Endothelial cell of umbilical vein (primary cell): ENCODE measurements at regions not wholly inside any gene's neighbourhood (a gene's known extent, or its start where the extent isn't known, plus 50 kb on each side); places are given as distances from the start of the nearest gene placed in this dataset.

ENCODE experiments used
- BruUV-seq: library from RNA; stranded (reverse); fragments of 400-500 nt; replicated peaks from 2 replicates; lab custom pipeline; 2021; lab: Mats Ljungman, UMichigan
- CTCF ChIA-PET: fragments of 300-600, 350-600 bp; sonication (Branson Sonifier 250); formaldehyde crosslinking; loops from one replicate; lab custom pipeline; 2021; ENCODE audit warnings: antibody characterized with exemption, inconsistent platforms; lab: Charles Lee
- POLR2A ChIA-PET: fragments of 300-600, 350-600 bp; sonication (Branson Sonifier 250); formaldehyde crosslinking; loops from one replicate; lab custom pipeline; 2021; ENCODE audit warnings: antibody characterized with exemption, inconsistent platforms; lab: Charles Lee
- DNase-seq: peaks from one replicate; pipeline ENCODE4 v3.0.0-alpha.2; 2011; ENCODE audit warnings: low read depth, low spot score
- FAIRE-seq: peaks from 2 replicates; lab custom pipeline; 2011; peaks lifted over from hg19 to GRCh38; lab: Jason Lieb, UNC
- H2AFZ ChIP-seq: 2 replicates; pipeline ENCODE4 v1.6.0; 2012; ENCODE audit warnings: low read depth, low read length, control low read depth, inconsistent platforms
- H3K27ac ChIP-seq: 2 replicates; pipeline ENCODE4 v1.5.1; 2011; ENCODE audit warnings: low read depth, mild to moderate bottlenecking, control low read depth, low read length, moderate library complexity; ENCODE audit not compliant: insufficient read depth
- H3K27me3 ChIP-seq, 2 experiments: 2 replicates each; pipeline versions ENCODE4 v1.6.0 to v1.6.1; 2011; ENCODE audit warnings: low read length in 2 of 2, mixed read lengths in 1 of 2; ENCODE audit not compliant: control insufficient read depth in 2 of 2, insufficient read depth in 2 of 2
- H3K36me3 ChIP-seq, 2 experiments: 2 replicates in 1 of 2; 3 replicates in 1 of 2; pipeline ENCODE4 v1.5.1; 2011; ENCODE audit warnings: low read length in 2 of 2, mild to moderate bottlenecking in 1 of 2, moderate library complexity in 1 of 2; ENCODE audit not compliant: control insufficient read depth in 2 of 2, insufficient read depth in 2 of 2; ENCODE audit errors: extremely low read depth in 1 of 2
- H3K4me1 ChIP-seq: 3 replicates; pipeline ENCODE4 v1.5.1; 2011; ENCODE audit warnings: mild to moderate bottlenecking, low read length; ENCODE audit not compliant: control insufficient read depth, insufficient read depth; ENCODE audit errors: extremely low read depth
- H3K4me2 ChIP-seq: 2 replicates; pipeline ENCODE4 v1.6.1; 2011; ENCODE audit warnings: low read length, control low read depth, mixed read lengths; ENCODE audit not compliant: insufficient read depth
- H3K4me3 ChIP-seq, 3 experiments: fragments of 200-600 bp in 1 of 3; sonication (generic), shearing (Covaris generic) in 1 of 3; replicated peaks in 1 of 3; 2 replicates each; pipeline ENCODE4 v1.5.1; 2011 to 2016; ENCODE audit warnings: control low read depth in 3 of 3, low read length in 3 of 3, mild to moderate bottlenecking in 2 of 3, inconsistent platforms in 1 of 3, low read depth in 1 of 3, moderate library complexity in 1 of 3; ENCODE audit not compliant: insufficient read depth in 1 of 3
- H3K79me2 ChIP-seq: 2 replicates; pipeline ENCODE4 v1.6.0; 2012; ENCODE audit warnings: low read length, inconsistent platforms; ENCODE audit not compliant: control insufficient read depth, insufficient read depth
- H3K9ac ChIP-seq: replicated peaks from 2 replicates; pipeline ENCODE3; 2011; ENCODE audit warnings: low read length, control low read depth; ENCODE audit not compliant: insufficient read depth; ENCODE audit errors: extremely low read depth
- H3K9me1 ChIP-seq: replicated peaks from 3 replicates; pipeline ENCODE4 v1.6.0; 2011; ENCODE audit warnings: mild to moderate bottlenecking, low read length; ENCODE audit not compliant: control insufficient read depth, insufficient read depth; ENCODE audit errors: extremely low read depth
- H3K9me3 ChIP-seq: replicated peaks from 2 replicates; pipeline ENCODE4 v1.5.1; 2012; ENCODE audit warnings: low read length, inconsistent platforms; ENCODE audit not compliant: control insufficient read depth, insufficient read depth
- H4K20me1 ChIP-seq: replicated peaks from 2 replicates; pipeline ENCODE3; 2011; ENCODE audit warnings: mild to moderate bottlenecking, low read length; ENCODE audit not compliant: control insufficient read depth, insufficient read depth; ENCODE audit errors: extremely low read depth
- CTCF ChIP-seq, 2 donors: IDR thresholded peaks; 1 replicate in 1 of 2; 2 replicates in 1 of 2; pipeline ENCODE4 v1.5.1; 2011; ENCODE audit warnings: low read length in 2 of 2, mild to moderate bottlenecking in 2 of 2, moderate library complexity in 2 of 2, control low read depth in 1 of 2, inconsistent platforms in 1 of 2, low read depth in 1 of 2; ENCODE audit not compliant: insufficient read depth in 1 of 2; ENCODE audit errors: extremely low read depth in 1 of 2
- EZH2 ChIP-seq: IDR thresholded peaks from 2 replicates; pipeline ENCODE4 v1.6.1; 2012; ENCODE audit warnings: borderline replicate concordance, low read depth, mild to moderate bottlenecking, moderate library complexity, low read length, inconsistent platforms; ENCODE audit not compliant: severe bottlenecking
- FOS ChIP-seq: IDR thresholded peaks from 2 replicates; pipeline ENCODE4 v1.6.1; 2011; ENCODE audit warnings: mild to moderate bottlenecking, low read length, moderate library complexity, borderline replicate concordance; ENCODE audit not compliant: insufficient read depth
- GATA2 ChIP-seq: IDR thresholded peaks from 2 replicates; pipeline ENCODE4 v1.7.0; 2011; ENCODE audit warnings: low read depth, mild to moderate bottlenecking, moderate library complexity, mixed read lengths, low read length; ENCODE audit not compliant: insufficient read length, insufficient read depth
- JUN ChIP-seq: IDR thresholded peaks from 2 replicates; pipeline ENCODE4 v1.6.1; 2011; ENCODE audit warnings: borderline replicate concordance, low read depth; ENCODE audit not compliant: insufficient read length, insufficient read depth
- MAX ChIP-seq: IDR thresholded peaks from 2 replicates; pipeline ENCODE4 v1.6.1; 2011; ENCODE audit not compliant: insufficient read depth, insufficient read length
- MYC ChIP-seq: IDR thresholded peaks from one replicate; pipeline ENCODE4 v1.6.1; 2011; ENCODE audit warnings: mild to moderate bottlenecking, low read depth, low read length
- POLR2A ChIP-seq: IDR thresholded peaks from 2 replicates; pipeline ENCODE4 v1.6.1; 2012; ENCODE audit warnings: low read depth, mild to moderate bottlenecking, control low read depth, low read length
- POLR2AphosphoS5 ChIP-seq: IDR thresholded peaks from 2 replicates; pipeline ENCODE4 v1.6.1; 2012; ENCODE audit warnings: low read depth, mild to moderate bottlenecking, control low read depth, low read length, moderate library complexity; ENCODE audit not compliant: insufficient read depth
- dilution Hi-C: fragments of 300-500 bp; cut with MboI; formaldehyde crosslinking; loops from one replicate; pipeline ENCODE4 v1.15.0; 2019; ENCODE audit warnings: low sequenced_read_pairs; ENCODE audit not compliant: extremely low pct_ligation_motif_present
- intact Hi-C: fragments of 100-400 bp; cut with micrococcal nuclease; formaldehyde crosslinking; loops from one replicate; pipeline ENCODE4 v1.10.0; 2022

- ChIA-PET CTCF (no interaction called here), POLR2A (no interaction called here)
- intact Hi-C loops (no loop called here), dilution Hi-C loops (no loop called here)
- Histone ChIP-seq H3K9ac (no peak overlapping the region), H2AFZ (no peak overlapping the region), H3K9me3 (no peaks in the 10 kb centered on the region), H4K20me1 (no peaks in the 10 kb centered on the region), H3K36me3 (no peaks in the 10 kb centered on the region), H3K79me2 (no peaks in the 10 kb centered on the region), H3K27ac (no peak overlapping the region), H3K4me3 (no peak overlapping the region), H3K9me1 (no peaks in the 10 kb centered on the region), H3K27me3 (no peaks in the 10 kb centered on the region), H3K4me1 (no peaks in the 10 kb centered on the region), H3K4me2 (no peak overlapping the region)
- BruUV-seq, result no TSS peak
- no peak for TF ChIP-seq GATA2
- no peak for TF ChIP-seq EZH2
- no peak for TF ChIP-seq CTCF (IDR thresholded peaks at IDR 0.05; ENCODE audit: extremely low read depth in 1 of 2, insufficient read depth in 1 of 2, low read depth in 1 of 2, low read length in 2 of 2)
- TF ChIP-seq MYC, result no peak
- TF ChIP-seq FOS, result no peak
- DNase-seq (no peak), FAIRE-seq (no peak)
These were observed 352.9 kb upstream of the B3GAT1 start for GRCh38 chr11:134764966-134765365.

DNA sequence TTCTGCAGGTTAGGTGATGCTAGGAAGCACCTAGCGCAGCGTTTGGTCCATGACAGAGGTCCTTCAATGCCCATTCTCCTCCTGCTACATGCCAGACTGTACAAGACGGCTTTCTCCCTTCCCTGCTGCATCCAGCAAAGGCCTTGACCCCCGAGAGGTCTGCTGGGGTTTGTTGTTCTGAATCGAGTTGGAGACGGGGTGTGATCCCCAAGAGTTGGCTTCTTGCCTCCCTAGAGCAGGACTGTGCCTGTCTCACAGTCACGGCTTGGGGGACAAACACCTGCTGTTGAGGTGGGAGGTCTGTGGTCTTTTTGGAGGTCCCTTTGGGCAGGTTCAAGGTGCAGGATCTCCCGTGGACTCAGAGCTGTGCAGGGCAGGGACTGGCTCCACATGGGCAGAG, 352.3 kb upstream of the B3GAT1 start:
- H2AFZ ChIP-seq, result no peak overlapping the region
- H3K4me2 ChIP-seq, result no peak overlapping the region
- POLR2A ChIA-PET, result no interaction called here
- H4K20me1 ChIP-seq, result no peaks in the 10 kb centered on the region
- DNase-seq, result no peak
- FAIRE-seq, result no peak
- TF ChIP-seq JUN, result no peak
- TF ChIP-seq POLR2AphosphoS5, result no peak
- no peak for TF ChIP-seq GATA2
- no peak for TF ChIP-seq FOS
- TF ChIP-seq EZH2, result no peak
- no peak for TF ChIP-seq MYC
- no peak for TF ChIP-seq MAX
- no peak for TF ChIP-seq POLR2A
- no peak for TF ChIP-seq CTCF (IDR thresholded peaks at IDR 0.05; ENCODE audit: extremely low read depth in 1 of 2, insufficient read depth in 1 of 2, low read depth in 1 of 2, low read length in 2 of 2)
- H3K27ac ChIP-seq, result no peak overlapping the region
- no peaks in the 10 kb centered on the region for H3K36me3 ChIP-seq
- no peaks in the 10 kb centered on the region for H3K79me2 ChIP-seq
- CTCF ChIA-PET, result no interaction called here
- H3K9me1 ChIP-seq, result no peaks in the 10 kb centered on the region
- BruUV-seq, result no TSS peak
- no peaks in the 10 kb centered on the region for H3K9me3 ChIP-seq
- no peak overlapping the region for H3K9ac ChIP-seq
- no peaks in the 10 kb centered on the region for H3K4me1 ChIP-seq
- no peaks in the 10 kb centered on the region for H3K27me3 ChIP-seq
- intact Hi-C loops, result no loop called here
- no peak overlapping the region for H3K4me3 ChIP-seq
- dilution Hi-C loops, result no loop called here
